ENCODE measurements at regions not wholly inside any gene's neighbourhood (a gene's known extent, or its start where the extent isn't known, plus 50 kb on each side); places are given as distances from the start of the nearest gene placed in this dataset.

DNA sequence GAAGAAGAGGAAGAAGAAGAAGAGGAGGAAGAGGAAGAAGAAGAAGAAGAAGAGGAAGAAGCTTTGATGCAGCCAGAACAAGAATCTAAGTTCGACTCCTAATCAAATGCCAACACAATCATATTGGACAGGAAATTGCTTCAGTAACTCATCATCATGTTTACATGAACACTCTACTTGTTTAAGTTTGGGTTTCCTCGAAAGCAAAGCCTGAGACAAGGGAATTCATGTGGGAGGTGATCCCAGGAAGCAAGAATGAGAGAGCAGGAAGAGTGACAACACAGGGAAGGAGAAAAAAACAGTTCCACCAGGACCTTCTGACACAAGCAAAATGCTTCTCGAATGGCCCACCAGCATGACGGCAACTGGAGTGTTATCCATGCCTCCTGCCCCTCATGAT is 279.0 kb downstream of the PMP22 start:
- H3K27me3 ChIP-seq (ENCODE audit: control insufficient read depth, insufficient read depth, low read length, poor library complexity, severe bottlenecking) = no peaks in the 10 kb centered on the region
- no peaks in the 10 kb centered on the region for H3K36me3 ChIP-seq (ENCODE audit: control insufficient read depth, insufficient read depth, low read length)
- H3K9me3 ChIP-seq (ENCODE audit: control insufficient read depth, low read length) = no peaks in the 10 kb centered on the region
- H3K4me3 ChIP-seq (ENCODE audit: insufficient read depth, low read depth, low read length) = no peak overlapping the region
- no peak overlapping the region for H3K27ac ChIP-seq (ENCODE audit: insufficient read depth, low read depth, low read length, poor library complexity, severe bottlenecking)
- WGBS, 2 experiments = 95 to 97% methylated on average over 4 of the region's 4 CpGs
- H3K4me1 ChIP-seq (ENCODE audit: control insufficient read depth, insufficient read depth, low read length) = no peaks in the 10 kb centered on the region

DNA sequence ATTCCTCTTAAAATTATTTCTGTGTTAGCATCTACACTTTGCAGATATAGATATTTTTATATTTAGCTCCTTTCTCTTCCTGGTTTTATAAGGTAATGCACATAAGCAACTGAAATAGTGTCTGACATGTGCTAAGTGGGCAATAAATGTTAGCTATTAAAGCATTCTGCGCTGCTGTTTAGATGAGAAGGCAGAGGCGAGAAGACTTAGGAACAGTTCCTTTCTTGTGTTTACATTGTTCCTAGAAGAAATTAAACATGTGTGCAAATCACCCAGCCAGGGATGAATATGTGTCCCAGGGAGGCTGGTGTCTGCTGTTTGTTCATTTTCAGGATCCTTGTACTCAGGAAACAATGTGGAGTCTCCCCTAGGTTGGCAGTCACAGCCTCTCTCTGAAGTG is 292.3 kb downstream of the PMP22 start:
- Histone ChIP-seq H3K4me3 (ENCODE audit: insufficient read depth, low read depth, low read length) (no peak overlapping the region), H3K27ac (ENCODE audit: insufficient read depth, low read depth, low read length, poor library complexity, severe bottlenecking) (no peak overlapping the region), H3K4me1 (ENCODE audit: control insufficient read depth, insufficient read depth, low read length) (peaks cover 5% of the 10 kb centered on the region), H3K36me3 (ENCODE audit: control insufficient read depth, insufficient read depth, low read length) (no peaks in the 10 kb centered on the region), H3K27me3 (ENCODE audit: control insufficient read depth, insufficient read depth, low read length, poor library complexity, severe bottlenecking) (no peaks in the 10 kb centered on the region), H3K9me3 (ENCODE audit: control insufficient read depth, low read length) (no peaks in the 10 kb centered on the region)
- WGBS, 2 experiments = 97 to 98% methylated on average over 2 of the region's 2 CpGs

DNA sequence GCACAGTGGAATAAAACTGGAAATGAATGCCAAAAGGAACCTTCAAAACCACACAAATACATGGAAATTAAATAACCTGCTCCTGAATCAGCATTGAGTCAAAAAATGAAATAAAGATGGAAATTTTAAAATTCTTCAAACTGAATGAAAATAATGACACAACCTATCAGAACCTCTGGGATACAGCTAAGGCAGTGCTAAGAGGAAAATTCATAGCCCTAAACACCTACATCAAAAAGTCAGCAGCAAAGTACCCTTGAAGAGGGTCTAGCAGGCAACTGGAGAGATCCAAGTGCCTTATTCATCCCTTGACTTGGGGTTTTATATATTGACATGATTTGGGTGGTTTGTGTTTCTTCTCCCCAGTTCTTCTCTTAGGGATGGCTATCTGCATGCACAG is 294.1 kb downstream of the PMP22 start:
- H3K27ac ChIP-seq (ENCODE audit: insufficient read depth, low read depth, low read length, poor library complexity, severe bottlenecking) = no peak overlapping the region
- no peaks in the 10 kb centered on the region for H3K9me3 ChIP-seq (ENCODE audit: control insufficient read depth, low read length)
- no peak overlapping the region for H3K4me3 ChIP-seq (ENCODE audit: insufficient read depth, low read depth, low read length)
- no peaks in the 10 kb centered on the region for H3K27me3 ChIP-seq (ENCODE audit: control insufficient read depth, insufficient read depth, low read length, poor library complexity, severe bottlenecking)
- peaks cover 5% of the 10 kb centered on the region for H3K4me1 ChIP-seq (ENCODE audit: control insufficient read depth, insufficient read depth, low read length)
- H3K36me3 ChIP-seq (ENCODE audit: control insufficient read depth, insufficient read depth, low read length) = no peaks in the 10 kb centered on the region

DNA sequence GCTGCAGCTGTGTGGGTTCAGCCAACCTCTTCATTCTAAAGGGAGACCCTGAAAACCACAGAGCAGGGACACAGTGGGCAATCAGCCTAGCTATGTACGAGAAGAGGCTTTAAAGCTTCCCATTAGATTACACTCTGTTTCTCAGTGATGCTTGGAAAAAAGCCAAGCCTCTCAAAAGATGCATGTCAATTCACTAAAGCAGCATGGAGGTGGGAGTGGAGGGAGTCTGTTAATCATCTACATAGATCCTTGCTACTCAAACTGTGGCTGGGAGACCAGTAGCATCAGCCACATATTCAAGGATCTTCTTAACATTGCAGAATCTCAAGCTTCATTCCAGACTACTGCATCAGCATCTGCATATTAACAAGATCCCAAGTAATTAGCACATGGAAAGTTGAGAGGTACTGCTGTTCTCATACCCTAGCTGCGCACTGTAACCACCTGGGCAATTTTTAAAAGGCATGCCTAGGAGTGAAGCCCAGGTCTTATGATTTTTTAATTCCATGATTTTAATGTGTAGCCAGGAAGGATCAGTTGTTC is 305.9 kb downstream of the PMP22 start:
- H3K9me3 ChIP-seq (ENCODE audit: control insufficient read depth, low read length) = no peaks in the 10 kb centered on the region
- no peak overlapping the region for H3K4me3 ChIP-seq (ENCODE audit: insufficient read depth, low read depth, low read length)
- no peak overlapping the region for H3K27ac ChIP-seq (ENCODE audit: insufficient read depth, low read depth, low read length, poor library complexity, severe bottlenecking)
- H3K4me1 ChIP-seq (ENCODE audit: control insufficient read depth, insufficient read depth, low read length) = peaks cover 7% of the 10 kb centered on the region
- 90% methylated on average over 2 of the region's 2 CpGs for WGBS, 2 experiments
- no peaks in the 10 kb centered on the region for H3K27me3 ChIP-seq (ENCODE audit: control insufficient read depth, insufficient read depth, low read length, poor library complexity, severe bottlenecking)
- H3K36me3 ChIP-seq (ENCODE audit: control insufficient read depth, insufficient read depth, low read length) = no peaks in the 10 kb centered on the region

DNA sequence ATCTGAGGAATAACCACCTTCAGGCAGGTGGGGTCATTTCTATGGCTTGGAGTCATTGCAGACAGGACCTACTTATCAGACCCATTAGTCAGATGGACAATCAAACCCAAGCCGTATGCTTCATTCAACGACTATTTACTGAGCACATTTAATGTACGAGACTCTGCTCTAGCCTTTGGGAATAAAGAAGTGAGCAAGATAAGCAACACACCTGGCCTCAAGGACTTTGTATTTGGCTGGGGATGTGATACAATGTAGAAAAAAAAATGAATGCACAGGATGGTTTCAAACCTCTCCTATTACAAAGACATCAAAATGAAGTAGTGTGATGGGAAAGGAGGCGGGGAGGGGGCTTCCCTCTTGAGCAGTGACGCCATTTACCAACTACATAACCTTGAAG is 311.7 kb downstream of the PMP22 start:
- WGBS, 2 experiments = 93 to 97% methylated on average over 5 of the region's 5 CpGs

DNA sequence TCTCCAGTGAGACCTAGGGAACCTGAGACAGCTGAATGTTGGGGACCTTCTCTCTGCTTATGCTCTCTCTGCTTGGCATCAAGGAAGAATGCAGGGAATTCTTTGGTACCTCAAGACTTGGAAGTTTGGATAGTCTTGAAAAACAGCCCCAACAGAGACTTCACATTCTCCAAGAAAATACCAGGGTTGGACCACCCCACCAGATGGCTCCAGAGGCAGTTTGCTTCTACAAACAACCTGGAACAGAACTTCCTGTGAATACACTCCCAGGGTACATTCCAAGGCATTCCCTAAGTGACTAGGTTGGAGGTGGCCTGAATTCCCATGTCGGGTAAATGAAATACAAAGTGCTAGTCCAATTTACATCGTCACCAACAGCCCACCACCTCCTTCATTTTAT is 314.4 kb downstream of the PMP22 start:
- Histone ChIP-seq H3K9me3 (ENCODE audit: control insufficient read depth, low read length) (no peaks in the 10 kb centered on the region), H3K27me3 (ENCODE audit: control insufficient read depth, insufficient read depth, low read length, poor library complexity, severe bottlenecking) (no peaks in the 10 kb centered on the region), H3K27ac (ENCODE audit: insufficient read depth, low read depth, low read length, poor library complexity, severe bottlenecking) (no peak overlapping the region), H3K36me3 (ENCODE audit: control insufficient read depth, insufficient read depth, low read length) (no peaks in the 10 kb centered on the region), H3K4me1 (ENCODE audit: control insufficient read depth, insufficient read depth, low read length) (no peaks in the 10 kb centered on the region), H3K4me3 (ENCODE audit: insufficient read depth, low read depth, low read length) (no peak overlapping the region)
- WGBS, 2 experiments = 90 to 97% methylated on average over 2 of the region's 2 CpGs

More for the DNA sequence above, 311.7 kb downstream of the PMP22 start:
- Histone ChIP-seq H3K4me3 (ENCODE audit: insufficient read depth, low read depth, low read length) (no peak overlapping the region), H3K27me3 (ENCODE audit: control insufficient read depth, insufficient read depth, low read length, poor library complexity, severe bottlenecking) (no peaks in the 10 kb centered on the region), H3K27ac (ENCODE audit: insufficient read depth, low read depth, low read length, poor library complexity, severe bottlenecking) (no peak overlapping the region), H3K9me3 (ENCODE audit: control insufficient read depth, low read length) (no peaks in the 10 kb centered on the region), H3K4me1 (ENCODE audit: control insufficient read depth, insufficient read depth, low read length) (no peaks in the 10 kb centered on the region), H3K36me3 (ENCODE audit: control insufficient read depth, insufficient read depth, low read length) (no peaks in the 10 kb centered on the region)

DNA sequence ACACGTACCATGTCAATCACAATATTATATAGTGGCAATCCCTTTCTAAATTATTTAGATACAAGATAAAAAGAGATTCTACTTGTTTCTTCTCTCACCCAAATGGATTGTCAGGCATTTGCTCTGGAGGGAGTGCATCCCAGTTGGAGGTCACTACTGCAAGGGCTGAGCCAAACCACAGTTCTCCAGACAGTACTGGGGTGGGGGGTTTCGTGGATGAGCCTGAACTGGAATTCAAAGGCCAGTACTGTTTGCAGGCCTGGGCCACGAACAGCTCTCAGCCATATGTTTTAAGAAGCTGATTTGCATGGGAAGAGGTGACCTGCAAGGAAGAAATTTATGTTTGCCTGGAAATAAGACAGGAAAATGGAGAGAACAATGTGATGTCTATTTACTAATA is 314.9 kb downstream of the PMP22 start:
- H3K36me3 ChIP-seq (ENCODE audit: control insufficient read depth, insufficient read depth, low read length) = no peaks in the 10 kb centered on the region
- 80 to 88% methylated on average over 3 of the region's 3 CpGs for WGBS, 2 experiments
- H3K4me1 ChIP-seq (ENCODE audit: control insufficient read depth, insufficient read depth, low read length) = no peaks in the 10 kb centered on the region
- no peak overlapping the region for H3K4me3 ChIP-seq (ENCODE audit: insufficient read depth, low read depth, low read length)
- H3K9me3 ChIP-seq (ENCODE audit: control insufficient read depth, low read length) = no peaks in the 10 kb centered on the region
- H3K27ac ChIP-seq (ENCODE audit: insufficient read depth, low read depth, low read length, poor library complexity, severe bottlenecking) = no peak overlapping the region
- H3K27me3 ChIP-seq (ENCODE audit: control insufficient read depth, insufficient read depth, low read length, poor library complexity, severe bottlenecking) = no peaks in the 10 kb centered on the region

DNA sequence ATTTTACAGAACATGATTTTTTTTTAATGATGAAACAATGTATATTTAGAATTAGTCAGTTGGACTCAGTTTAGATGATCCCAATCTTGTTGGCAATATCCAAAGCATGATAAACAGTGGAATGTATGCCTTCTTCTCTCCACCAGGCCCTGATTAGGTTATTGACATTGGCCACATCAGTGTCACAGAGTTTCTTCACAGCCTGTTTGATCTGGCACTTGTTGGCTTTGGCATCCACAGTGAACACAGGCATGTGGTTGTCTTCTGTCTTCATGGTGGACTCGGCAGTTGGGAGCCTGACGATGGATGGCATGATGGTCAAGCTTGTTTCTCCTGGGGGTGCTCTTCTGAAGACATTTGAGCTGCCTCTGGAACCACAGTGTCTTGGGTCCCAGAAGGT is 317.5 kb downstream of the PMP22 start:
- Histone ChIP-seq H3K9me3 (ENCODE audit: control insufficient read depth, low read length) (no peaks in the 10 kb centered on the region), H3K27ac (ENCODE audit: insufficient read depth, low read depth, low read length, poor library complexity, severe bottlenecking) (no peak overlapping the region), H3K4me1 (ENCODE audit: control insufficient read depth, insufficient read depth, low read length) (no peaks in the 10 kb centered on the region), H3K4me3 (ENCODE audit: insufficient read depth, low read depth, low read length) (no peak overlapping the region), H3K27me3 (ENCODE audit: control insufficient read depth, insufficient read depth, low read length, poor library complexity, severe bottlenecking) (no peaks in the 10 kb centered on the region), H3K36me3 (ENCODE audit: control insufficient read depth, insufficient read depth, low read length) (no peaks in the 10 kb centered on the region)
- 93 to 95% methylated on average over 2 of the region's 2 CpGs for WGBS, 2 experiments

DNA sequence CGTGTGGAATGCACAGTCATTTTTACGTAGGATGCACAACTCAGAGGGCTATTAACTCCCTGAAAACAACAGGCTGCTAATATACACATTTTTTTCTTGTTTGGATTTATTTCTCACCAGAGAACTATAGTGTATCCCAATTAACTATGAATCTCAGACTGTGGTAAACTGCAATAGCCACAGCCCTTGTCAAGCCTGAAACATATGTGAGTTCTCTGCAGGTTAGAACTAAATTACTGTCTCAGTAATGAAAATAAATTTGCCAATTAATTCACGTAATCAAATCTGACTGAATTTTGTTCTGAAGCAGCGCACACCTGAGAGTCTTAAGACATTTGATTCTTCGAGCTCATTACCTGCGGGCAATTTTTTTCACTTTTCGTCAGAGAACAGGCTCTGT is 318.6 kb downstream of the PMP22 start:
- WGBS, 2 experiments = 96% methylated on average over 7 of the region's 7 CpGs
- no peaks in the 10 kb centered on the region for H3K36me3 ChIP-seq (ENCODE audit: control insufficient read depth, insufficient read depth, low read length)
- H3K27me3 ChIP-seq (ENCODE audit: control insufficient read depth, insufficient read depth, low read length, poor library complexity, severe bottlenecking) = no peaks in the 10 kb centered on the region
- H3K4me3 ChIP-seq (ENCODE audit: insufficient read depth, low read depth, low read length) = no peak overlapping the region
- no peak overlapping the region for H3K27ac ChIP-seq (ENCODE audit: insufficient read depth, low read depth, low read length, poor library complexity, severe bottlenecking)
- no peaks in the 10 kb centered on the region for H3K9me3 ChIP-seq (ENCODE audit: control insufficient read depth, low read length)
- H3K4me1 ChIP-seq (ENCODE audit: control insufficient read depth, insufficient read depth, low read length) = no peaks in the 10 kb centered on the region

DNA sequence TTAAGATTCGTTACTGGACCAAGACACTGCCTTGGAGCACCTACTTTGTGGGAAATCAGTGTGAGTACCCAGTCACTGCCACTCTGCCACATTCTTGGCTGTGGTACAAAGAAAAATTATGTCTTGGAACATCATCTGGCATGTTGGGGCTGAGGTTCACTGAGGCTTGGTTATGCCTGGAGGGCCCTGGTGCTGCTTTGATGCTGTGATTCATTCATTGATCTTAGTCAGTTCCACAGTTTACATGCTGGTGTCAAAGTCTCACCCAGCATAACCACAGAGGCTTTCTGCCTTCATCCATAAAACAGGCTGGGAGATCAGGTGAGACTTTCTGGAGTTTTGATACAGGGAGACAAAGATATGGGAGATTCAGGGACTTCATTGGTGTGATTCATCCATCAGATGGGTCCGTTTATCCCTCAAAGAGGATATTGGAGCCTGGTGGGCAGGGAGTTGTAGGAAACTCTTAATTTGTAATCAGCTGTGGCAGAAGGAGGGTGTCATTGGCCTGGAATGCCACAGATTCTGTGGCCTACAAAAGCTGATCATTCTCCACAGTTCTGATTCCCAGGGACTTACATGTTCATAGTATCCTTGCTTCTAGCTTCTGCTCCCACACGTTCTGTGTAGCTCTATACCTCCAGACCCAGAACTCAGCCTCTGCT is 322.5 kb downstream of the PMP22 start:
- no peak overlapping the region for H3K27ac ChIP-seq (ENCODE audit: insufficient read depth, low read depth, low read length, poor library complexity, severe bottlenecking)
- WGBS, 2 experiments = 96 to 97% methylated on average over 3 of the region's 3 CpGs
- H3K9me3 ChIP-seq (ENCODE audit: control insufficient read depth, low read length) = no peaks in the 10 kb centered on the region
- no peaks in the 10 kb centered on the region for H3K36me3 ChIP-seq (ENCODE audit: control insufficient read depth, insufficient read depth, low read length)
- H3K27me3 ChIP-seq (ENCODE audit: control insufficient read depth, insufficient read depth, low read length, poor library complexity, severe bottlenecking) = no peaks in the 10 kb centered on the region
- no peak overlapping the region for H3K4me3 ChIP-seq (ENCODE audit: insufficient read depth, low read depth, low read length)
- H3K4me1 ChIP-seq (ENCODE audit: control insufficient read depth, insufficient read depth, low read length) = peaks cover 9% of the 10 kb centered on the region

DNA sequence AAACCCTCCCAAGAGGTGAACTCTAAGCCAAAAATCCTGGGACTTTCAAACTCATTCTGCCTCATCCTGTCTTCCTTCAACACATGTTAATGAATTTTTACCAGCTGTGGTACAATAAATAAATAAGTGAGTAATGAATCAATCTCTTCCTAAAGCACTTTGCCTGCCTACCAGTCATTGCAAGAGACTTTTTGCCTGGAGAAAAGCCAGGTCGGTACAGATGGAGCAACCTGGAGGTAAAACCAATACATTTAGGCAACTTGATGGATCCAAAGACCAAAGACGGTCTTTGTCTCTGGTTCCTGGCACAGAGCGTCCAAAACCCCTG is 324.2 kb downstream of the PMP22 start:
- H3K4me3 ChIP-seq (ENCODE audit: insufficient read depth, low read depth, low read length) = no peak overlapping the region
- WGBS, 2 experiments = 97 to 98% methylated on average over 3 of the region's 3 CpGs
- peaks cover 17% of the 10 kb centered on the region for H3K4me1 ChIP-seq (ENCODE audit: control insufficient read depth, insufficient read depth, low read length)
- no peaks in the 10 kb centered on the region for H3K27me3 ChIP-seq (ENCODE audit: control insufficient read depth, insufficient read depth, low read length, poor library complexity, severe bottlenecking)
- no peaks in the 10 kb centered on the region for H3K9me3 ChIP-seq (ENCODE audit: control insufficient read depth, low read length)
- H3K36me3 ChIP-seq (ENCODE audit: control insufficient read depth, insufficient read depth, low read length) = no peaks in the 10 kb centered on the region
- no peak overlapping the region for H3K27ac ChIP-seq (ENCODE audit: insufficient read depth, low read depth, low read length, poor library complexity, severe bottlenecking)

Measured in ectodermal cell (in vitro differentiated cells).